ENCODE measurements at regions not wholly inside any gene's neighbourhood (a gene's known extent, or its start where the extent isn't known, plus 50 kb on each side); places are given as distances from the start of the nearest gene placed in this dataset.

DNA sequence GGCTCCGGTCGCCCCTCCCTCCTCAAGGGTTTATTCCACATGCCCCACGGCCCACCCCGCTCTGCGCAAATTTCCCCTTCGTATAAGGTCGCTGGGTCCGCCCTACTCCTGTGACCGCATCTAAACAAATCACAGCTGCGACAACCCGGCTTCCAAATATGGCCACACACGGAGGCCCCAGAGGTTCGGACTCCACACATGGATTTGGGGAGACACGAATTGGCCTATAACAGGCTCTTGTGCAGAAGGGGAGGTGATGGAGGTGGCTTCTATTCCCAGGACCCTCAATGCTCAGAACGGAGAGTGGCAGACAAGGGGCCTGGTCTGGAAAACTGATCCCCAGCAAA lies 90.1 kb downstream of the FOXL3 start:
- Histone ChIP-seq H3K27me3 (replicated peaks; ENCODE audit: control insufficient read depth, insufficient read depth, low read length) (peaks cover 54% of the 10 kb centered on the region), H3K4me1 (ENCODE audit: control insufficient read depth, insufficient read depth, low read length) (no peaks in the 10 kb centered on the region), H3K36me3 (ENCODE audit: control insufficient read depth, insufficient read depth, low read length, severe bottlenecking) (no peaks in the 10 kb centered on the region), H3K4me3 (ENCODE audit: low read length) (no peak overlapping the region), H3K9me3 (ENCODE audit: control insufficient read depth, low read length) (peaks cover 21% of the 10 kb centered on the region), H3K9ac (ENCODE audit: low read length) (no peak overlapping the region)
- no peak for DNase-seq (ENCODE audit: low read depth)

GRCh38 chr7:380711-381210 lies 90.8 kb downstream of the FOXL3 start:
- Histone ChIP-seq H3K4me1 (ENCODE audit: control insufficient read depth, insufficient read depth, low read length) (no peaks in the 10 kb centered on the region), H3K36me3 (ENCODE audit: control insufficient read depth, insufficient read depth, low read length, severe bottlenecking) (no peaks in the 10 kb centered on the region), H3K4me3 (ENCODE audit: low read length) (no peak overlapping the region), H3K27me3 (replicated peaks; ENCODE audit: control insufficient read depth, insufficient read depth, low read length) (peaks cover 55% of the 10 kb centered on the region), H3K9me3 (ENCODE audit: control insufficient read depth, low read length) (peaks cover 21% of the 10 kb centered on the region), H3K9ac (ENCODE audit: low read length) (no peak overlapping the region)
- no peak for DNase-seq (ENCODE audit: low read depth)

DNA sequence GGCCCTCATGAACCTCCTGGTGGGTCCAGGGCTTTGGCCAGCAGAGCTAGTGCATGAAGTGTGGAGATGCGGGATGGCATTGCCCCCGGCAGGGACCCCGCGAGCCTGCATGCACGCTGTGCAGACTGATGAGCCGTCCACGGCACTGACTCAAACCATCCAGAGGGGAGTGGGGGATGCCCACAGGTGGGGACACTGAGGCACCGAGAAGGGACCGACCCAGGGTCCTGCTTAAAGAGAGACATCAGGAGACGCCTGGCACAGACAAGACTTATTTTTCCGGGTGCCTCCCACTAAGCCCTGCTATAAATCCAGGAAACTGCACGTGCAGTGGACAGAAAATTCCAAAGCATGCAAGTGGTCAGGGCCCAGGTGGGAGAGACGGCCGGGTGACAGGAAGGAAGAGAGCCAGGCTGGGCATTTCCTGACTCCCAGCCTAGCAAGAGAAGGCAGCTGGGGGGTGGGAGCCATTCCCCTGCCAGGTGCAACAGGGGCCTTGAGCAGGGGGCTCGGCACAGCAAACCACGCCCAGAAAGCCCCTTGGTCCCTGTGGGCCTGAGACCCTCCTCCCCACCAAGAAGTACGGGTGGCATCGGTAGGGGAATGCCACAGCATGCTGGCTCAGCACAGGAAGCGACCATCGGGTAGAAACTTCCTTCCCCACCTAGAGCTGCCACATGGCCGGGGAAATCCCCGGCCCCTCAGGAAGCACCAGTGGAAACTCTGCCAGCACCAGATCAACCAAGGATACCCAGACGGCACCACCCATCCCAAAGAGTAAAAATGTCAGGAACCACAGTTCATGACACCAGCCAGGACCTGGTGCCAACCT lies 91.5 kb downstream of the FOXL3 start:
- Histone ChIP-seq H3K36me3 (ENCODE audit: control insufficient read depth, insufficient read depth, low read length, severe bottlenecking) (no peaks in the 10 kb centered on the region), H3K27me3 (replicated peaks; ENCODE audit: control insufficient read depth, insufficient read depth, low read length) (peaks cover 53% of the 10 kb centered on the region), H3K4me3 (ENCODE audit: low read length) (no peak overlapping the region), H3K9me3 (ENCODE audit: control insufficient read depth, low read length) (peaks cover 21% of the 10 kb centered on the region), H3K4me1 (ENCODE audit: control insufficient read depth, insufficient read depth, low read length) (no peaks in the 10 kb centered on the region), H3K9ac (ENCODE audit: low read length) (no peak overlapping the region)
- no peak for DNase-seq (ENCODE audit: low read depth)

GRCh38 chr7:382043-382400 lies 92.1 kb downstream of the FOXL3 start:
- H3K27me3 ChIP-seq (replicated peaks; ENCODE audit: control insufficient read depth, insufficient read depth, low read length), result peaks cover 48% of the 10 kb centered on the region
- DNase-seq (ENCODE audit: low read depth), result no peak

DNA sequence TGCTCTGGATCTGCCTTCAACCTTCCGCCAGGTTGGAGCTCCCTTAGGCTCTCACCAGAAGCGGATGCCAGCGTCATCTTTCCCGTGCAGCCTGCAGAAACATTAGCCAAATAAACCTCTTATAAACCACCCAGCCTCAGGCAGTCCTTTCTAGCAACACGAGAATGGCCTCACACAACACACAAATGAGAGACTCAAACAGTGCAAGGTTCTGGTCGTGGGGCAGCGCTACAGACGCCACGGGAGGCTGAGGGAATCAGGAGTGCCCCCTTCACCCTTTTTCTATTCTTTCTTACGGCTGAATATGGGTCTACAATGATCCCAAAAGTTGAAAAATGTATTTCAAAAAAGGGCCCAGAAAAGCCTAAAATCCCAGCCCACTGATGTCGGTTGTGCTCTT lies 96.4 kb downstream of the FOXL3 start:
- DNase-seq (ENCODE audit: low read depth), result no peak

More at GRCh38 chr7:382043-382400, 92.1 kb downstream of the FOXL3 start:
- Histone ChIP-seq H3K36me3 (ENCODE audit: control insufficient read depth, insufficient read depth, low read length, severe bottlenecking) (no peaks in the 10 kb centered on the region), H3K9ac (ENCODE audit: low read length) (no peak overlapping the region), H3K9me3 (ENCODE audit: control insufficient read depth, low read length) (peaks cover 21% of the 10 kb centered on the region), H3K4me3 (ENCODE audit: low read length) (no peak overlapping the region), H3K4me1 (ENCODE audit: control insufficient read depth, insufficient read depth, low read length) (no peaks in the 10 kb centered on the region)

DNA sequence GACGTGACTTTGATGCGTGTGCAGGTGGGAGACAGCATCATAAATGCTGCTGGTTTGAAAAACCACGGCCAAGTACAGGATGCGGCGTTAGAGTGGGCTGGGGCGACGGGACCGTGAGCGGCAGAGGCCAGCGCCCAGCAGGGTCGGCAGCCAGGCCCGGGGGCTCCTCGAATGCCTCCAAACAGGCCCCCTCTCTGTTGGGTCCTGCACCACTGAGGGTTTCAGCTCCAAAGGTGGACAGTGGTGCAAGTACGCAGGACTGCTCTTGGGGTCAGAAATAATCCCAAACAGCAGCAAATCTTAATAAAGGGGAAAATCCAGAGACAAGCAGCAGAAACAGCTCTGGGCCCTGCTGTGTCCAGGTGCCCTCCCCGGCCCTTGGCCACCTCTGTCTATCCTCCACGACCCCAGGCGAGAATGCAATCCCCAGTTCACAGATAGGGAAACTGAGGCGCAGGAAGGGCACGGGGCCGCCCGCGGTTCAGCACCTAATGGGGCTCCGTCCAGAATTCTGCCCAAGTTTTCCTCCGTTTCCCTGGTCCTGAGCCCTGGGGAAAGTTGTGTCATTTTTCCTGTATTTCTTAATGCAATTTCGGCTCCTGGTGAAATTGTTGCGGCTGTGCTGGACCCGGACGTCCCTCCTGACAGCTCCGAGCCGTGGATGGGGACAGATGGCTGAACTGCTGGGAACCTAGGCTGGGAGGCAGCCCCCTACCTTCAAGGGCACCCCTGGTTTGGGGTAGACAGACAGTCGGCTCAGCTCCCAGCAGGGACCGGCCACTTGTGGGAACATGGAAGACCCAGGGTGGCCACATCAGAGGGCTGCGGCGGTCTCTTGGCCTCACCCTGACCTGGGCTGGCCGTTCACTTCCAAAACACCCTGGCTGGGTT lies 97.4 kb downstream of the FOXL3 start:
- Histone ChIP-seq H3K4me3 (ENCODE audit: low read length) (no peak overlapping the region), H3K9ac (ENCODE audit: low read length) (no peak overlapping the region), H3K4me1 (ENCODE audit: control insufficient read depth, insufficient read depth, low read length) (no peaks in the 10 kb centered on the region), H3K36me3 (ENCODE audit: control insufficient read depth, insufficient read depth, low read length, severe bottlenecking) (no peaks in the 10 kb centered on the region), H3K9me3 (ENCODE audit: control insufficient read depth, low read length) (peaks cover 29% of the 10 kb centered on the region), H3K27me3 (replicated peaks; ENCODE audit: control insufficient read depth, insufficient read depth, low read length) (peaks cover 19% of the 10 kb centered on the region)
- no peak for DNase-seq (ENCODE audit: low read depth)

More for the DNA sequence above, 96.4 kb downstream of the FOXL3 start:
- Histone ChIP-seq H3K9ac (ENCODE audit: low read length) (no peak overlapping the region), H3K9me3 (ENCODE audit: control insufficient read depth, low read length) (peaks cover 24% of the 10 kb centered on the region), H3K4me1 (ENCODE audit: control insufficient read depth, insufficient read depth, low read length) (no peaks in the 10 kb centered on the region), H3K4me3 (ENCODE audit: low read length) (no peak overlapping the region), H3K27me3 (replicated peaks; ENCODE audit: control insufficient read depth, insufficient read depth, low read length) (peaks cover 29% of the 10 kb centered on the region), H3K36me3 (ENCODE audit: control insufficient read depth, insufficient read depth, low read length, severe bottlenecking) (no peaks in the 10 kb centered on the region)

GRCh38 chr7:388023-388960 lies 98.3 kb downstream of the FOXL3 start:
- H3K9ac ChIP-seq (ENCODE audit: low read length), result no peak overlapping the region
- H3K9me3 ChIP-seq (ENCODE audit: control insufficient read depth, low read length), result peaks cover 32% of the 10 kb centered on the region
- H3K27me3 ChIP-seq (replicated peaks; ENCODE audit: control insufficient read depth, insufficient read depth, low read length), result peaks cover 14% of the 10 kb centered on the region
- no peak overlapping the region for H3K4me3 ChIP-seq (ENCODE audit: low read length)
- no peak for DNase-seq (ENCODE audit: low read depth)
- H3K4me1 ChIP-seq (ENCODE audit: control insufficient read depth, insufficient read depth, low read length), result no peaks in the 10 kb centered on the region
- no peaks in the 10 kb centered on the region for H3K36me3 ChIP-seq (ENCODE audit: control insufficient read depth, insufficient read depth, low read length, severe bottlenecking)

DNA sequence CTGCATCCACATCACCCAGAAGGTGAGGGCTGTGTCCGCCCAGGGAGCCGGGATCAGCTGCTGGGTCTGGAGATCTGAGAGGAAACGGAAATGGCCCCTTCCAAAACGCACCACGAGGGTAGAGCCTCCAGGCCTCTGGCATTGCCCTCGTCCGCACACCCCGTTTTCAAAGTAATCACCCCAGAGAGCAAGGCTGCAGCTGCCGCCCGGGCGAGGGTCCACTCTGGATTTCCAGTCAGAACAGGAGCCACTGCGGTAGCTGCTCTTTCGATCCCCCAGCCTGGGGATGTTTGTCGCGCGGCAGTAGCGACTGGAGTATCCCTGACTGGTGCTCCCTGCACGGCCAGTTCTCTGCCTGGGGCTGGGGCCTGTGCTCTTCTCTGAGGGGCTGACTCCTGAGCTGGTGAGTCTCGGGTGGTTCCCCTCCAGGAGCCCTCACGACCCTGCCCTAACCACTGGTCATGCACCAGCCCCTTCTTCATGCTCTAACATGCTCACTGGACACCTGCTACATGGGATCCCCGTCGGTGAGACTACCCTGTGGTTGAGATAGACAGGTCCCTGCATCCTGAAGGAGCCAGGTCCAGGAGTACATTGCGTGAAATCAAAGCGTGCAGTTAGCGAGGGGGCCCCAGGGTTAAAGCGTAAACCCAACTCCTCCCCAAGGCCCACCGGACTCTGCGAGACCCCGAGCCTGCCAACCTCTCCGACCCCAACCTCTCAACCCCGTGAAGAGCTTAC lies 99.2 kb downstream of the FOXL3 start:
- H3K9ac ChIP-seq (ENCODE audit: low read length), result no peak overlapping the region
- no peaks in the 10 kb centered on the region for H3K36me3 ChIP-seq (ENCODE audit: control insufficient read depth, insufficient read depth, low read length, severe bottlenecking)
- no peaks in the 10 kb centered on the region for H3K4me1 ChIP-seq (ENCODE audit: control insufficient read depth, insufficient read depth, low read length)
- H3K9me3 ChIP-seq (ENCODE audit: control insufficient read depth, low read length), result peaks cover 23% of the 10 kb centered on the region
- H3K4me3 ChIP-seq (ENCODE audit: low read length), result no peak overlapping the region
- H3K27me3 ChIP-seq (replicated peaks; ENCODE audit: control insufficient read depth, insufficient read depth, low read length), result peaks cover 11% of the 10 kb centered on the region
- no peak for DNase-seq (ENCODE audit: low read depth)

DNA sequence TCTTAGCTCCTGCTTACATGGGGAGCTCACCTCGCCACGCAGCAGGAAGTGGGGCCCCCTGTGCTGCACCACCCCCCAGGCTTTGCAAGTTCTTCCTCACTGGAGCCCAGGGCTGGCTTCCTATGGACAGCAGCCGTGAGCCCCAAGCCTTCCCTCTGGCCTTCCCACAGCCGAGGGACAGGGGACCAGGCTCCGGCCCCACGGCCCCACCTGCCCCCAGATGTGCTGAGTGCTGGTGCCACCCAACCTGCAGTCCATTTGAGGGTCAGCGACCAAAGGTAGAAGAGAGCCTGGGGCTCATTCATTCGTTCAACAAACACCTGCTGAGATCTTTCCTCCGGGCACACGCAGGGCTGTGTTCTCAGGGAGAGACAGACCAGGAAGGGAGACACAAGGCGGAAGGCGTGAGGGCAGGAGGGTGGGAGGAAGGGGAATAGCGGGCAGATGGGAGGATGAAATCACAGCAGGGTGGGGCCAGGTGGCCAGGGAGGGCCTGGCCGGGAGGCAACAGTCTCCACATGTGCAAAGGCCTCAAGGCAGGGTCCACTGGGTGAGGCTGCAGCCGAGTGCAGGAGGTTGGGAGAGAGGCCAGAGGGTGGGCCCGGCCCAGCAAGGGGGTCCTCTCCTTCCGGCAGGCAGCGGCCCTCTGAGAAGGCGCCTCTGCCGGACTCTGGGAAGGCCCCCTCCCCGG lies 100.1 kb downstream of the FOXL3 start:
- Histone ChIP-seq H3K27me3 (replicated peaks; ENCODE audit: control insufficient read depth, insufficient read depth, low read length) (peaks cover 5% of the 10 kb centered on the region), H3K36me3 (ENCODE audit: control insufficient read depth, insufficient read depth, low read length, severe bottlenecking) (no peaks in the 10 kb centered on the region), H3K9ac (ENCODE audit: low read length) (no peak overlapping the region), H3K9me3 (ENCODE audit: control insufficient read depth, low read length) (peaks cover 16% of the 10 kb centered on the region), H3K4me3 (ENCODE audit: low read length) (no peak overlapping the region), H3K4me1 (ENCODE audit: control insufficient read depth, insufficient read depth, low read length) (no peaks in the 10 kb centered on the region)
- no peak for DNase-seq (ENCODE audit: low read depth)
